ENCODE measurements at regions not wholly inside any gene's neighbourhood (a gene's known extent, or its start where the extent isn't known, plus 50 kb on each side); places are given as distances from the start of the nearest gene placed in this dataset.

GRCh38 chr17:73985466-73986015, 217.9 kb upstream of the RPL38 start:
- TF ChIP-seq POLR2AphosphoS5 (IDR thresholded peaks at IDR 0.05; ENCODE audit: low read depth, low read length), result no peak
- TF ChIP-seq SIN3A (IDR thresholded peaks at IDR 0.05; ENCODE audit: borderline replicate concordance, insufficient read depth, low read length), result no peak
- TF ChIP-seq FOXP2 (optimal IDR thresholded peaks at IDR 0.05; ENCODE audit: borderline replicate concordance, extremely low read depth, extremely low read length, insufficient read depth), result no peak
- no peak for TF ChIP-seq REST (IDR thresholded peaks at IDR 0.05; ENCODE audit: insufficient read depth in 1 of 2, low read depth in 2 of 2, low read length in 2 of 2)
- TF ChIP-seq TAF1 (IDR thresholded peaks at IDR 0.05; ENCODE audit: borderline replicate concordance, insufficient read depth, low read length), result no peak

- TF ChIP-seq REST (IDR thresholded peaks at IDR 0.05; ENCODE audit: insufficient read depth in 1 of 2, low read depth in 2 of 2, low read length in 2 of 2), result no peak
- TF ChIP-seq POLR2AphosphoS5 (IDR thresholded peaks at IDR 0.05; ENCODE audit: low read depth, low read length), result no peak
- no peak for TF ChIP-seq TAF1 (IDR thresholded peaks at IDR 0.05; ENCODE audit: borderline replicate concordance, insufficient read depth, low read length)
These were observed 216.8 kb upstream of the RPL38 start for GRCh38 chr17:73986641-73987177.

- TF ChIP-seq SIN3A (IDR thresholded peaks at IDR 0.05; ENCODE audit: borderline replicate concordance, insufficient read depth, low read length), result no peak
- no peak for TF ChIP-seq REST (IDR thresholded peaks at IDR 0.05; ENCODE audit: insufficient read depth in 1 of 2, low read depth in 2 of 2, low read length in 2 of 2)
- no peak for TF ChIP-seq TAF1 (IDR thresholded peaks at IDR 0.05; ENCODE audit: borderline replicate concordance, insufficient read depth, low read length)
- TF ChIP-seq FOXP2 (optimal IDR thresholded peaks at IDR 0.05; ENCODE audit: borderline replicate concordance, extremely low read depth, extremely low read length, insufficient read depth), result no peak
- TF ChIP-seq POLR2AphosphoS5 (IDR thresholded peaks at IDR 0.05; ENCODE audit: low read depth, low read length), result no peak
These were observed 216.1 kb upstream of the RPL38 start for GRCh38 chr17:73987395-73987794.

- TF ChIP-seq FOXP2 (optimal IDR thresholded peaks at IDR 0.05; ENCODE audit: borderline replicate concordance, extremely low read depth, extremely low read length, insufficient read depth), result no peak
- no peak for TF ChIP-seq POLR2AphosphoS5 (IDR thresholded peaks at IDR 0.05; ENCODE audit: low read depth, low read length)
- TF ChIP-seq REST (IDR thresholded peaks at IDR 0.05; ENCODE audit: insufficient read depth in 1 of 2, low read depth in 2 of 2, low read length in 2 of 2), result no peak
- no peak for TF ChIP-seq TAF1 (IDR thresholded peaks at IDR 0.05; ENCODE audit: borderline replicate concordance, insufficient read depth, low read length)
- TF ChIP-seq SIN3A (IDR thresholded peaks at IDR 0.05; ENCODE audit: borderline replicate concordance, insufficient read depth, low read length), result no peak
These were observed 215.5 kb upstream of the RPL38 start for GRCh38 chr17:73987845-73988509.

All from PFSK-1 (cell line).